Nephron (organoid): ENCODE measurements at regions not wholly inside any gene's neighbourhood (a gene's known extent, or its start where the extent isn't known, plus 50 kb on each side); places are given as distances from the start of the nearest gene placed in this dataset.

Source experiments
- H3K27ac Mint-ChIP-seq, 3 experiments: 2 replicates each; pipeline ENCODE4 v1.8.0; 2020; ENCODE audit warnings: mixed read lengths in 3 of 3, mild to moderate bottlenecking in 2 of 3, moderate library complexity in 1 of 3
- H3K27me3 Mint-ChIP-seq: 2 replicates; pipeline ENCODE4 v1.8.0; 2021; ENCODE audit warnings: low read depth, mild to moderate bottlenecking, moderate library complexity, mixed read lengths
- H3K36me3 Mint-ChIP-seq: 2 replicates; pipeline ENCODE4 v1.8.0; 2020; ENCODE audit warnings: low read depth, mixed read lengths
- H3K4me1 Mint-ChIP-seq: 2 replicates; pipeline ENCODE4 v1.8.0; 2020; ENCODE audit warnings: mixed read lengths
- H3K4me3 Mint-ChIP-seq, 3 experiments: 2 replicates each; pipeline ENCODE4 v1.8.0; 2020; ENCODE audit warnings: mild to moderate bottlenecking in 3 of 3, mixed read lengths in 3 of 3, moderate library complexity in 2 of 3
- H3K9me3 Mint-ChIP-seq: 2 replicates; pipeline ENCODE4 v1.8.0; 2020; ENCODE audit warnings: mixed read lengths
- CTCF ChIP-seq, 3 experiments: fragments of 200-600 bp; sonication (generic); IDR thresholded peaks; one replicate each; pipeline ENCODE4 v1.5.0; 2021; ENCODE audit warnings: antibody characterized with exemption in 3 of 3; ENCODE audit not compliant: unreplicated experiment in 3 of 3

GRCh38 chr9:7415836-7416235, 383.7 kb downstream of the DMAC1 start:
- Mint-ChIP-seq H3K4me1 (no peaks in the 10 kb centered on the region), H3K27ac (no peak overlapping the region), H3K9me3 (peaks cover 24% of the 10 kb centered on the region), H3K27me3 (peaks cover 5% of the 10 kb centered on the region), H3K4me3 (no peak overlapping the region), H3K36me3 (no peaks in the 10 kb centered on the region)
- TF ChIP-seq CTCF (IDR thresholded peaks at IDR 0.05; ENCODE audit: unreplicated experiment in 3 of 3), result no peak

- Mint-ChIP-seq H3K27ac (no peak overlapping the region), H3K9me3 (peaks cover 11% of the 10 kb centered on the region), H3K27me3 (no peaks in the 10 kb centered on the region), H3K4me1 (peaks cover 7% of the 10 kb centered on the region), H3K4me3 (no peak overlapping the region), H3K36me3 (no peaks in the 10 kb centered on the region)
- TF ChIP-seq CTCF (IDR thresholded peaks at IDR 0.05; ENCODE audit: unreplicated experiment in 3 of 3), result no peak
Observed at GRCh38 chr9:7408845-7409244, 390.7 kb downstream of the DMAC1 start.

GRCh38 chr9:7407246-7407645, 392.3 kb downstream of the DMAC1 start:
- H3K4me1 Mint-ChIP-seq, result peaks cover 23% of the 10 kb centered on the region
- TF ChIP-seq CTCF (IDR thresholded peaks at IDR 0.05; ENCODE audit: unreplicated experiment in 3 of 3), result no peak
- no peaks in the 10 kb centered on the region for H3K27me3 Mint-ChIP-seq
- H3K27ac Mint-ChIP-seq, result no peak overlapping the region
- H3K9me3 Mint-ChIP-seq, result peaks cover 7% of the 10 kb centered on the region
- no peaks in the 10 kb centered on the region for H3K36me3 Mint-ChIP-seq
- no peak overlapping the region for H3K4me3 Mint-ChIP-seq

- no peaks in the 10 kb centered on the region for H3K27me3 Mint-ChIP-seq
- no peak overlapping the region for H3K27ac Mint-ChIP-seq
- H3K4me3 Mint-ChIP-seq, result no peak overlapping the region
- H3K36me3 Mint-ChIP-seq, result no peaks in the 10 kb centered on the region
- TF ChIP-seq CTCF (IDR thresholded peaks at IDR 0.05; ENCODE audit: unreplicated experiment in 3 of 3), result no peak
- peaks cover 3% of the 10 kb centered on the region for H3K9me3 Mint-ChIP-seq
- H3K4me1 Mint-ChIP-seq, result peaks cover 34% of the 10 kb centered on the region
Observed at GRCh38 chr9:7405924-7406604, 393.5 kb downstream of the DMAC1 start.

GRCh38 chr9:7403839-7404487, 395.6 kb downstream of the DMAC1 start:
- no peaks in the 10 kb centered on the region for H3K36me3 Mint-ChIP-seq
- peaks cover 45% of the 10 kb centered on the region for H3K4me1 Mint-ChIP-seq
- H3K4me3 Mint-ChIP-seq, result no peak overlapping the region
- H3K9me3 Mint-ChIP-seq, result peaks cover 3% of the 10 kb centered on the region
- peak overlapping the region; percentile 13 to 56 (median 36) for H3K27ac Mint-ChIP-seq
- H3K27me3 Mint-ChIP-seq, result no peaks in the 10 kb centered on the region
- no peak for TF ChIP-seq CTCF (IDR thresholded peaks at IDR 0.05; ENCODE audit: unreplicated experiment in 3 of 3)

GRCh38 chr9:7403028-7403389, 396.6 kb downstream of the DMAC1 start:
- H3K9me3 Mint-ChIP-seq, result peaks cover 3% of the 10 kb centered on the region
- no peak overlapping the region for H3K4me3 Mint-ChIP-seq
- no peak for TF ChIP-seq CTCF (IDR thresholded peaks at IDR 0.05; ENCODE audit: unreplicated experiment in 3 of 3)
- H3K27ac Mint-ChIP-seq, result peak overlapping the region; percentile 18 to 62 (median 56)
- no peaks in the 10 kb centered on the region for H3K36me3 Mint-ChIP-seq
- peaks cover 45% of the 10 kb centered on the region for H3K4me1 Mint-ChIP-seq
- H3K27me3 Mint-ChIP-seq, result no peaks in the 10 kb centered on the region
